Left cardiac atrium (tissue), 4 donors: ENCODE measurements at regions not wholly inside any gene's neighbourhood (a gene's known extent, or its start where the extent isn't known, plus 50 kb on each side); places are given as distances from the start of the nearest gene placed in this dataset.
"Not testable (repeated sequence)": the region's sequence is repeated elsewhere in the genome, so short reads cannot be mapped to it uniquely, and the experiment has no call there.

Experiments used
- ATAC-seq, 2 donors: fragments of 200-7000 bp; cut with Tn5 transposase; one replicate each; pipeline ENCODE4 v1.9.1; 2020; ENCODE audit warnings: mild to moderate bottlenecking in 2 of 2, moderate library complexity in 2 of 2
- DNase-seq: peaks from one replicate; pipeline ENCODE4 v3.0.0-alpha.2; 2020
- intact Hi-C, 2 donors: fragments of 100-400 bp; cut with DNase I; formaldehyde crosslinking; loops; one replicate each; pipeline versions ENCODE4 v1.14.1 to v1.15.1; 2022 to 2023
- donor health status: DM: no; HTN: yes; CAD: no.
- donor health status: DM: no; HTN: yes; CAD: no; lungs with severe emphysema.
- donor health status: DM: yes; HTN: yes; CAD: no.
- donor health status: Dilated cardiomyopathy.

- ATAC-seq, result no peak
- DNase-seq, result no peak
- intact Hi-C loops, result no loop called here
Measured at GRCh38 chr10:30686708-30687107, 57.2 kb upstream of the LYZL2 start.

- intact Hi-C loops, result no loop called here
- DNase-seq (no peak), ATAC-seq (no peak)
Measured at GRCh38 chr10:30683496-30683895, 53.9 kb upstream of the LYZL2 start.

- intact Hi-C loops, DNase-seq: not testable (repeated sequence)
- peak in 1 of 2 donors; percentile 53 for ATAC-seq
Measured at GRCh38 chr10:30682377-30683199, 53.0 kb upstream of the LYZL2 start.

DNA sequence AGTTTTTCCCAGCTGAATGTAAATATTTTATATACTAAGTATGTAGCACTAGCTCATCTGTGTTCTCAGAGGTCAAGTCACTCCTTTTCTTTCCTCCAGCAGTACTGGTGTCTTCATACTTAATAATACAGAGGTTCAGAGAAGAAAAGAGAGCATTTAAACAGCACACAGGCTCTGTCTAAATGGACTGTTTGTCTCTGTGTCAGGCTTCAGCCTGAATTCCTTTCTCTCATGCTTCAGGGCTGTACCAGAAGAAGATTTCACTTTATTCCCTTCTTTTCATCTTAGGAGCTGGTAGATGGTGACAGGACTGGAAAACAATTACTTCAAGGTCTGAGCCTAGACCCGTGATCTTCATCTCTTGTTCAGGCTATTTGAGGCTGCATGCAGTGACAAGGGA is 51.4 kb upstream of the LYZL2 start:
- ATAC-seq (no peak), DNase-seq (no peak)
- intact Hi-C loops, result no loop called here
